Keratinocyte (primary cell): ENCODE measurements at regions not wholly inside any gene's neighbourhood (a gene's known extent, or its start where the extent isn't known, plus 50 kb on each side); places are given as distances from the start of the nearest gene placed in this dataset.

Experiments used
- EZH2 ChIP-seq: IDR thresholded peaks from one replicate; pipeline ENCODE4 v1.6.1; 2012; ENCODE audit warnings: inconsistent platforms, mild to moderate bottlenecking, low read length, moderate library complexity
- TF ChIP-seq, protein P1 (sequence below), 3 experiments: IDR thresholded peaks in 1 of 3; conservative IDR thresholded peaks in 1 of 3; optimal IDR thresholded peaks in 1 of 3; 2 replicates in 2 of 3; 3 replicates in 1 of 3; pipeline versions ENCODE3 to v1.5.1; 2011; ENCODE audit warnings: low read length in 3 of 3, mild to moderate bottlenecking in 3 of 3, moderate library complexity in 2 of 3, control low read depth in 1 of 3, inconsistent platforms in 1 of 3; ENCODE audit not compliant: insufficient read depth in 2 of 3; ENCODE audit errors: extremely low read depth in 1 of 3

GRCh38 chr15:100751585-100751984, 128.0 kb upstream of the ALDH1A3 start:
- TF ChIP-seq, protein P1, sequence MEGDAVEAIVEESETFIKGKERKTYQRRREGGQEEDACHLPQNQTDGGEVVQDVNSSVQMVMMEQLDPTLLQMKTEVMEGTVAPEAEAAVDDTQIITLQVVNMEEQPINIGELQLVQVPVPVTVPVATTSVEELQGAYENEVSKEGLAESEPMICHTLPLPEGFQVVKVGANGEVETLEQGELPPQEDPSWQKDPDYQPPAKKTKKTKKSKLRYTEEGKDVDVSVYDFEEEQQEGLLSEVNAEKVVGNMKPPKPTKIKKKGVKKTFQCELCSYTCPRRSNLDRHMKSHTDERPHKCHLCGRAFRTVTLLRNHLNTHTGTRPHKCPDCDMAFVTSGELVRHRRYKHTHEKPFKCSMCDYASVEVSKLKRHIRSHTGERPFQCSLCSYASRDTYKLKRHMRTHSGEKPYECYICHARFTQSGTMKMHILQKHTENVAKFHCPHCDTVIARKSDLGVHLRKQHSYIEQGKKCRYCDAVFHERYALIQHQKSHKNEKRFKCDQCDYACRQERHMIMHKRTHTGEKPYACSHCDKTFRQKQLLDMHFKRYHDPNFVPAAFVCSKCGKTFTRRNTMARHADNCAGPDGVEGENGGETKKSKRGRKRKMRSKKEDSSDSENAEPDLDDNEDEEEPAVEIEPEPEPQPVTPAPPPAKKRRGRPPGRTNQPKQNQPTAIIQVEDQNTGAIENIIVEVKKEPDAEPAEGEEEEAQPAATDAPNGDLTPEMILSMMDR (optimal IDR thresholded peaks at IDR 0.05 in 1 of 3, IDR thresholded peaks at IDR 0.05 in 1 of 3, conservative IDR thresholded peaks at IDR 0.05 in 1 of 3; ENCODE audit: extremely low read depth in 1 of 3, insufficient read depth in 2 of 3, low read length in 3 of 3), result no peak
- no peak for TF ChIP-seq EZH2
